Loucy (cell line): ENCODE measurements at regions not wholly inside any gene's neighbourhood (a gene's known extent, or its start where the extent isn't known, plus 50 kb on each side); places are given as distances from the start of the nearest gene placed in this dataset.

Experiments used
- H2AFZ ChIP-seq: fragments of 200-600 bp; sonication (generic); 2 replicates; pipeline ENCODE4 v1.6.0; 2016; ENCODE audit warnings: antibody characterized with exemption, mild to moderate bottlenecking, low read length, moderate library complexity
- H3F3A ChIP-seq: fragments of 200-600 bp; 2 replicates; pipeline ENCODE4 v1.6.0; 2016; ENCODE audit warnings: antibody characterized with exemption, low read depth, mild to moderate bottlenecking
- H3K27me3 ChIP-seq: fragments of 200-600 bp; sonication (generic); 2 replicates; pipeline ENCODE4 v1.6.1; 2014; ENCODE audit warnings: low read length, mild to moderate bottlenecking; ENCODE audit not compliant: insufficient read depth, poor library complexity, severe bottlenecking
- H3K36me3 ChIP-seq: fragments of 200-600 bp; sonication (generic); 2 replicates; pipeline ENCODE4 v1.6.1; 2016; ENCODE audit warnings: low read length; ENCODE audit not compliant: insufficient read depth
- H3K4me1 ChIP-seq: fragments of 200-600 bp; sonication (generic); 2 replicates; pipeline ENCODE4 v1.5.1; 2014; ENCODE audit warnings: low read length, mild to moderate bottlenecking; ENCODE audit not compliant: insufficient read depth, poor library complexity, severe bottlenecking
- H3K4me2 ChIP-seq: fragments of 200-600 bp; sonication (generic); 2 replicates; pipeline ENCODE4 v1.6.0; 2014; ENCODE audit warnings: antibody characterized with exemption, low read length, low read depth, mild to moderate bottlenecking; ENCODE audit not compliant: poor library complexity, severe bottlenecking
- H3K4me3 ChIP-seq: fragments of 200-600 bp; sonication (generic); 2 replicates; pipeline ENCODE4 v1.5.1; 2014; ENCODE audit warnings: low read length, mild to moderate bottlenecking, mixed read lengths; ENCODE audit not compliant: poor library complexity, severe bottlenecking
- H3K79me2 ChIP-seq: fragments of 200-600 bp; sonication (generic); 2 replicates; pipeline ENCODE4 v1.6.1; 2014; ENCODE audit warnings: low read length; ENCODE audit not compliant: insufficient read depth
- H3K9ac ChIP-seq: fragments of 200-600 bp; sonication (generic); 2 replicates; pipeline ENCODE4 v1.6.0; 2014; ENCODE audit warnings: mild to moderate bottlenecking, low read depth, low read length, moderate library complexity; ENCODE audit not compliant: poor library complexity, severe bottlenecking
- H3K9me2 ChIP-seq: fragments of 200-600 bp; sonication (generic); replicated peaks from 2 replicates; pipeline ENCODE4 v1.6.1; 2016; ENCODE audit warnings: low read depth, low read length, mixed read lengths
- H3K9me3 ChIP-seq: fragments of 200-600 bp; sonication (generic); 2 replicates; pipeline ENCODE4 v1.6.1; 2014; ENCODE audit warnings: mild to moderate bottlenecking, antibody characterized with exemption, low read length, low read depth; ENCODE audit not compliant: insufficient read depth
- H4K20me1 ChIP-seq: fragments of 200-600 bp; sonication (generic); 2 replicates; pipeline ENCODE4 v1.6.0; 2014; ENCODE audit warnings: antibody characterized with exemption, low read length, mild to moderate bottlenecking; ENCODE audit not compliant: insufficient read depth, poor library complexity, severe bottlenecking
- EZH2phosphoT487 ChIP-seq: fragments of 200-600 bp; IDR thresholded peaks from 2 replicates; pipeline ENCODE4 v1.6.1; 2018; ENCODE audit warnings: antibody characterized with exemption, mild to moderate bottlenecking, moderate library complexity, borderline replicate concordance
- TF ChIP-seq, protein P1 (sequence below): fragments of 200-600 bp; sonication (generic); conservative IDR thresholded peaks from 2 replicates; pipeline ENCODE4 v1.5.1; 2014; ENCODE audit warnings: mild to moderate bottlenecking, antibody characterized with exemption, low read length

DNA sequence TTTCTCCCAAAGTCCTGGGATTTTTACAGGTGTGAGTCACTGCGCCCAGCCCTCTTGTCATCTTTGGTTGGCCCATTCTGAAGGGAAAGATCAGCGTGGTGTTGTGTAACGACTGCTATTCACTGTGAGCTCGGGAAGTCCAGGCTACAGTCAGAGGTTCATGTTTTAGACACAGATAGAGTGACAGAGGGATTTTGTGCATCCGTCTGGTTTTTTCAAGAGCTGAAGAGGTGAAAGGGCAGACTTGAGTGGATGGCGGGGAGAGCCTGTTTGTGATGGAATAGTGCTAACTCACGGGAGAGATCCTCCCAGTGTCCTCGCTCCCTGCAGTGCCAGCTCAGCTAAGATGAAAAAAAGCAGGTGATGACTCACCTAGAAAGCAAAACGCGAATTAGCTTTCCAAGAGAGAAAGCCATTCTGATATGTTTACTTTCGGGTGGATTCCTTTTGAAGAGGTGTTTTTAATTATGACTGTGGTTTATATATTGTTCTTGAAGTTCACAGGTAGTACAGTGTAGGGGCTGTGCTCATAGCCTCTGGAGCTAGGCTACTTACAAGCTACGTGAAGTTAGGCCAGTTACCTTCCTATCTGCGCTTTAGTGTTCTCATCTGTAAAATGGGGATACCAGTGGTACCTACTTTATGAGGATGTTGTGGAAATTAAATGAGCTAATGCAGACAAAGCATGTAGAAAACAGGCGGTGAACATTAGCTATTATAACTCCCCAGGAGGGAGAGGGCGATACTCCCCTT, 67.2 kb downstream of the C11orf91 start:
- no peaks in the 10 kb centered on the region for H3K4me1 ChIP-seq
- H2AFZ ChIP-seq = no peak overlapping the region
- no peak overlapping the region for H3K9ac ChIP-seq
- no peaks in the 10 kb centered on the region for H3K9me2 ChIP-seq
- no peak overlapping the region for H3K4me3 ChIP-seq
- H3K9me3 ChIP-seq = no peaks in the 10 kb centered on the region
- H3K27me3 ChIP-seq = no peaks in the 10 kb centered on the region
- no peak overlapping the region for H3K4me2 ChIP-seq
- no peaks in the 10 kb centered on the region for H3K36me3 ChIP-seq
- no peak for TF ChIP-seq EZH2phosphoT487
- TF ChIP-seq, protein P1, sequence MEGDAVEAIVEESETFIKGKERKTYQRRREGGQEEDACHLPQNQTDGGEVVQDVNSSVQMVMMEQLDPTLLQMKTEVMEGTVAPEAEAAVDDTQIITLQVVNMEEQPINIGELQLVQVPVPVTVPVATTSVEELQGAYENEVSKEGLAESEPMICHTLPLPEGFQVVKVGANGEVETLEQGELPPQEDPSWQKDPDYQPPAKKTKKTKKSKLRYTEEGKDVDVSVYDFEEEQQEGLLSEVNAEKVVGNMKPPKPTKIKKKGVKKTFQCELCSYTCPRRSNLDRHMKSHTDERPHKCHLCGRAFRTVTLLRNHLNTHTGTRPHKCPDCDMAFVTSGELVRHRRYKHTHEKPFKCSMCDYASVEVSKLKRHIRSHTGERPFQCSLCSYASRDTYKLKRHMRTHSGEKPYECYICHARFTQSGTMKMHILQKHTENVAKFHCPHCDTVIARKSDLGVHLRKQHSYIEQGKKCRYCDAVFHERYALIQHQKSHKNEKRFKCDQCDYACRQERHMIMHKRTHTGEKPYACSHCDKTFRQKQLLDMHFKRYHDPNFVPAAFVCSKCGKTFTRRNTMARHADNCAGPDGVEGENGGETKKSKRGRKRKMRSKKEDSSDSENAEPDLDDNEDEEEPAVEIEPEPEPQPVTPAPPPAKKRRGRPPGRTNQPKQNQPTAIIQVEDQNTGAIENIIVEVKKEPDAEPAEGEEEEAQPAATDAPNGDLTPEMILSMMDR = no peak
- no peaks in the 10 kb centered on the region for H3F3A ChIP-seq
- no peaks in the 10 kb centered on the region for H4K20me1 ChIP-seq
- H3K79me2 ChIP-seq = no peaks in the 10 kb centered on the region

DNA sequence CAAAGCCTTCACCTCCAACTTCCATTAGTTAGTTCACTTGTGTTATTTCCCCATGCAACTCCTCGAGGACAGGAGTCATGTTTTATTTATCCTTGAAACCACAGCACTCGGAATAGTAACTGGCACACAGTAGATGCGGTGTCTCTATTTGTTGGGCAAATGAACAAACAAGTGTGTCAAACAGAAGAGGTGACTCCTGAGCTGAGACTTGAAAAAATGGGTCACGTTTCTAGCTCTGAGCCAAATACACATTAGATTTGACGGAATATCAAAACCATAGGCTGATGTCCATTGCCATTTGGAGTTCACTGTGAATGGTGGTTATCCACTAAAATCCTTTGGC, 68.9 kb downstream of the C11orf91 start:
- H4K20me1 ChIP-seq = no peaks in the 10 kb centered on the region
- no peaks in the 10 kb centered on the region for H3K9me3 ChIP-seq
- no peaks in the 10 kb centered on the region for H3K9me2 ChIP-seq
- H3K4me2 ChIP-seq = no peak overlapping the region
- no peaks in the 10 kb centered on the region for H3K27me3 ChIP-seq
- H3K4me3 ChIP-seq = no peak overlapping the region
- H3K79me2 ChIP-seq = no peaks in the 10 kb centered on the region
- H2AFZ ChIP-seq = no peak overlapping the region
- no peak overlapping the region for H3K9ac ChIP-seq
- no peak for TF ChIP-seq EZH2phosphoT487
- TF ChIP-seq, protein P1 = no peak
- H3K36me3 ChIP-seq = no peaks in the 10 kb centered on the region
- no peaks in the 10 kb centered on the region for H3K4me1 ChIP-seq
- no peaks in the 10 kb centered on the region for H3F3A ChIP-seq

DNA sequence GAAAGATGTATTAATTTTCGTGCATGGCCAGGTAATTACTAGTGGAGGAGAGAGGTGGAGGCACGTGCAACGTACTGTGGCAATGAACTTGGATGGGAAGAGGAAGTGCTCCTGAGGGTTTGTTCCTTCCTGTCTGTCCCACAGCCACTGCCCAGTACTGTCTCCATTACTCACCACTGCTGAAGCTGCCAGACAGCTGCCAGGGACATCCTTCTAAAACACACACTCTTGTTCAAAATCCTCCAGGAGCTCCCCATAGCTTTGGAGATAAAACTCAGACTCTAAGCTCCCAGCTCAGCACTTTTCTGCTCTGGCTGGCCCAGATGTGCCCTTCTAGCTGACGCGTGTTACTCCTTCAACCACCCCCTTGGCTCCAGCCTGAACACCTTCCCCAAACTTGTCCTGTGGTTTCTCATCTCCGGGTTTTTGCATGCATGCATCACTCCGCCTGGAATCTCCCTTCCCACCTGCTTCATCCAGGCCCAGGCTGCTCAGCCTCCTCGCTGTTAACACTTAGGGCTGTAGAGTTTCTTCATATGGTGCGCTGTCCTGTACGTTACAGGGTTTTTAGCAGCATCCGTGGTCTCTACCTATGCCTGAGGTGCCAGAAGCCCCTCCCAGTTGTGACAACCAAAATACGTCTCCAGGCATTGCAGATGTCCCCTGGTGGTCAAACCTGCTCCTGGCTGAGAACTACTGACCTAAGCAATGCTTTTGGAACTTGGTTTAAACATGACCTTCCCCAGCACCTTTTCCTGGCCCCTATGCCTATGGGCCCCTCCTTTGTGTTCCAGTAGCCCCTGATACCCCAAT, 69.5 kb downstream of the C11orf91 start:
- Histone ChIP-seq H3K4me3 (no peak overlapping the region), H3K4me1 (no peaks in the 10 kb centered on the region), H3F3A (no peaks in the 10 kb centered on the region), H4K20me1 (no peaks in the 10 kb centered on the region), H2AFZ (no peak overlapping the region), H3K27me3 (no peaks in the 10 kb centered on the region), H3K79me2 (no peaks in the 10 kb centered on the region), H3K9ac (no peak overlapping the region), H3K9me3 (no peaks in the 10 kb centered on the region), H3K4me2 (no peak overlapping the region), H3K9me2 (no peaks in the 10 kb centered on the region), H3K36me3 (no peaks in the 10 kb centered on the region)
- no peak for TF ChIP-seq EZH2phosphoT487
- TF ChIP-seq, protein P1 = no peak
